MCF 10A (cell line): ENCODE measurements at regions not wholly inside any gene's neighbourhood (a gene's known extent, or its start where the extent isn't known, plus 50 kb on each side); places are given as distances from the start of the nearest gene placed in this dataset.
A peak's percentile ranks its signal among the peaks of the same experiment; 100 is the strongest.

ENCODE experiments used
- BruUV-seq: library from RNA; stranded (reverse); fragments of 400-500 nt; replicated peaks from 2 replicates; lab custom pipeline; 2021; lab: Mats Ljungman, UMichigan
- CTCF ChIA-PET: fragments of 300-600 bp; sonication (Branson Sonifier 250); formaldehyde crosslinking; extraction: SDS; loops from one replicate; lab custom pipeline; 2021; ENCODE audit warnings: antibody characterized with exemption, inconsistent platforms; lab: Yijun Ruan, JAX
- POLR2A ChIA-PET: fragments of 300-600, 350-650 bp; sonication (Branson Sonifier 250); formaldehyde crosslinking; extraction: SDS; loops from one replicate; lab custom pipeline; 2020; ENCODE audit warnings: antibody characterized with exemption, inconsistent platforms; lab: Yijun Ruan, JAX
- DNase-seq: peaks from one replicate; pipeline ENCODE4 v3.0.0-alpha.2; 2018; ENCODE audit not compliant: unreplicated experiment
- H3K27ac Mint-ChIP-seq: one replicate; pipeline ENCODE4 v1.8.0; 2022; ENCODE audit warnings: mild to moderate bottlenecking, low read depth, mixed read lengths; ENCODE audit not compliant: unreplicated experiment
- H3K27me3 Mint-ChIP-seq: one replicate; pipeline ENCODE4 v1.8.0; 2022; ENCODE audit warnings: mixed read lengths; ENCODE audit not compliant: insufficient read depth, unreplicated experiment
- H3K36me3 Mint-ChIP-seq: one replicate; pipeline ENCODE4 v1.8.0; 2022; ENCODE audit warnings: mild to moderate bottlenecking, moderate library complexity, mixed read lengths; ENCODE audit not compliant: insufficient read depth, unreplicated experiment
- H3K4me1 Mint-ChIP-seq: one replicate; pipeline ENCODE4 v1.8.0; 2022; ENCODE audit warnings: mixed read lengths; ENCODE audit not compliant: insufficient read depth, unreplicated experiment
- H3K4me3 Mint-ChIP-seq: one replicate; pipeline ENCODE4 v1.8.0; 2022; ENCODE audit warnings: mild to moderate bottlenecking, moderate library complexity, mixed read lengths; ENCODE audit not compliant: unreplicated experiment
- H3K9me3 Mint-ChIP-seq: one replicate; pipeline ENCODE4 v1.8.0; 2022; ENCODE audit warnings: mixed read lengths; ENCODE audit not compliant: unreplicated experiment
- intact Hi-C: fragments of 100-400 bp; cut with micrococcal nuclease; formaldehyde crosslinking; loops from 2 replicates; pipeline ENCODE4 v1.14.1; 2022
- TF ChIP-seq, protein P1 (sequence below): fragments of 200-600 bp; IDR thresholded peaks from one replicate; pipeline ENCODE4 v1.8.0; 2022; ENCODE audit warnings: antibody characterized with exemption, mild to moderate bottlenecking; ENCODE audit not compliant: unreplicated experiment

- intact Hi-C loops, result no loop called here
- Mint-ChIP-seq H3K36me3 (no peaks in the 10 kb centered on the region), H3K4me1 (no peaks in the 10 kb centered on the region), H3K27me3 (no peaks in the 10 kb centered on the region), H3K9me3 (no peaks in the 10 kb centered on the region), H3K27ac (no peak overlapping the region), H3K4me3 (no peak overlapping the region)
- BruUV-seq, result no TSS peak
- TF ChIP-seq, protein P1, sequence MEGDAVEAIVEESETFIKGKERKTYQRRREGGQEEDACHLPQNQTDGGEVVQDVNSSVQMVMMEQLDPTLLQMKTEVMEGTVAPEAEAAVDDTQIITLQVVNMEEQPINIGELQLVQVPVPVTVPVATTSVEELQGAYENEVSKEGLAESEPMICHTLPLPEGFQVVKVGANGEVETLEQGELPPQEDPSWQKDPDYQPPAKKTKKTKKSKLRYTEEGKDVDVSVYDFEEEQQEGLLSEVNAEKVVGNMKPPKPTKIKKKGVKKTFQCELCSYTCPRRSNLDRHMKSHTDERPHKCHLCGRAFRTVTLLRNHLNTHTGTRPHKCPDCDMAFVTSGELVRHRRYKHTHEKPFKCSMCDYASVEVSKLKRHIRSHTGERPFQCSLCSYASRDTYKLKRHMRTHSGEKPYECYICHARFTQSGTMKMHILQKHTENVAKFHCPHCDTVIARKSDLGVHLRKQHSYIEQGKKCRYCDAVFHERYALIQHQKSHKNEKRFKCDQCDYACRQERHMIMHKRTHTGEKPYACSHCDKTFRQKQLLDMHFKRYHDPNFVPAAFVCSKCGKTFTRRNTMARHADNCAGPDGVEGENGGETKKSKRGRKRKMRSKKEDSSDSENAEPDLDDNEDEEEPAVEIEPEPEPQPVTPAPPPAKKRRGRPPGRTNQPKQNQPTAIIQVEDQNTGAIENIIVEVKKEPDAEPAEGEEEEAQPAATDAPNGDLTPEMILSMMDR, result no peak
- no peak for DNase-seq
- CTCF ChIA-PET, result interaction anchor here (0.6 to 1.2 kb wide), 2 partner anchors 10 to 17 kb away, joined by 3 read pairs; no protein-coding TSS in a partner anchor
- POLR2A ChIA-PET, result no interaction called here
These were observed 123.2 kb upstream of the BANK1 start for GRCh38 chr4:101667348-101667747.

DNA sequence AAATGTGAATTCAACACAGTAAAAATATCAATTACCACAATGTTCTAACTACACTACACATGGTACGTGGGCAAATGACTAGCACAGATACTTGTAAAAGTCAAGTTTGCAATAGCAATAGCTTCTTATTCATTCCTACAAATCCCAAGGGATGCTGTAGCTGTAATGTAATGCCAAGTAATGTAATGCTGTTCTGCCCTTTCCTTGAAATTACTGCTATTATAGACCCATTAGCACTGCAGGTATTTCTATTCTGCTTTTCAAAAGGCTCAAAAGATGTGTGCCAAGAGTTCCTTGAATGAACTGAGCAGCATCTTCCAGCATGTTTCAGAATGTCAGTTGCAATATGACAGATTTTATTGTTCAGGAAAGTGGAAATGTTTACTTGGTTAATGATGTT, 129.9 kb upstream of the BANK1 start:
- H3K4me1 Mint-ChIP-seq, result no peaks in the 10 kb centered on the region
- no peak for DNase-seq
- TF ChIP-seq, protein P1, result no peak
- no peaks in the 10 kb centered on the region for H3K9me3 Mint-ChIP-seq
- intact Hi-C loops, result no loop called here
- no peaks in the 10 kb centered on the region for H3K36me3 Mint-ChIP-seq
- H3K27ac Mint-ChIP-seq, result no peak overlapping the region
- H3K27me3 Mint-ChIP-seq, result no peaks in the 10 kb centered on the region
- no peak overlapping the region for H3K4me3 Mint-ChIP-seq
- ChIA-PET CTCF (interaction anchor here (0.5 to 1.2 kb wide), 3 partner anchors 77 to 285 kb away, joined by 3 to 4 read pairs (median 3); no protein-coding TSS in a partner anchor), POLR2A (interaction anchor here (0.7 kb wide), 1 partner anchor 620 kb away, joined by 3 read pairs; no protein-coding TSS in a partner anchor)
- no TSS peak for BruUV-seq

DNA sequence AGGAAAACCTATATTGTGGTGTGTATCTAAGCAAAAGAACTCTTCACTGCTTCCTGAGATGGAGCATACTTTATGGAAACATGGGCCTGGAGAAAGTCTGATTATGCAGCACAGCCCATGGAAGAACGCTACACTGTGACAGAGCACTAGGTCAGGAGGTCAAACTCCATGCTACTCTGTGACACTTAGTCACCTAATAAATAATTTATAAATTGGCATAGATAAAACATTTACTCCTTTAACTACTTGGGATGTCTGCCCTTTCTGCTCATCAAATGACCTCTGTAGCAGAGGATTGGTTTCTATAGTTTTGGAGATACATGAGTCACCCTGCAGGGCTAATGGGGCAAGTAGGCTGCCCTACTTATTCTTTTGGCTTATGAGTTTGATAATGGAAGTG, 134.7 kb upstream of the BANK1 start:
- CTCF ChIA-PET, result no interaction called here
- no peak overlapping the region for H3K27ac Mint-ChIP-seq
- H3K36me3 Mint-ChIP-seq, result no peaks in the 10 kb centered on the region
- no peaks in the 10 kb centered on the region for H3K9me3 Mint-ChIP-seq
- BruUV-seq, result no TSS peak
- H3K4me1 Mint-ChIP-seq, result no peaks in the 10 kb centered on the region
- no peak for DNase-seq
- H3K4me3 Mint-ChIP-seq, result no peak overlapping the region
- TF ChIP-seq, protein P1, result no peak
- H3K27me3 Mint-ChIP-seq, result no peaks in the 10 kb centered on the region
- intact Hi-C loops, result no loop called here
- POLR2A ChIA-PET, result no interaction called here

GRCh38 chr4:101655005-101655404, 135.5 kb upstream of the BANK1 start:
- H3K4me1 Mint-ChIP-seq, result peaks cover 1% of the 10 kb centered on the region
- POLR2A ChIA-PET, result no interaction called here
- H3K4me3 Mint-ChIP-seq, result no peak overlapping the region
- no peaks in the 10 kb centered on the region for H3K36me3 Mint-ChIP-seq
- H3K27me3 Mint-ChIP-seq, result no peaks in the 10 kb centered on the region
- DNase-seq, result no peak
- BruUV-seq, result no TSS peak
- H3K27ac Mint-ChIP-seq, result peak overlapping the region; percentile 24
- TF ChIP-seq, protein P1, result no peak
- CTCF ChIA-PET, result no interaction called here
- H3K9me3 Mint-ChIP-seq, result no peaks in the 10 kb centered on the region
- intact Hi-C loops, result no loop called here
